ENCODE measurements at regions not wholly inside any gene's neighbourhood (a gene's known extent, or its start where the extent isn't known, plus 50 kb on each side); places are given as distances from the start of the nearest gene placed in this dataset.

GRCh38 chr1:199297174-199297573 lies 658.3 kb downstream of the PTPRC start:
- no peak for DNase-seq

- DNase-seq, result no peak
Measured at GRCh38 chr1:199297887-199298286, 659.0 kb downstream of the PTPRC start.

DNA sequence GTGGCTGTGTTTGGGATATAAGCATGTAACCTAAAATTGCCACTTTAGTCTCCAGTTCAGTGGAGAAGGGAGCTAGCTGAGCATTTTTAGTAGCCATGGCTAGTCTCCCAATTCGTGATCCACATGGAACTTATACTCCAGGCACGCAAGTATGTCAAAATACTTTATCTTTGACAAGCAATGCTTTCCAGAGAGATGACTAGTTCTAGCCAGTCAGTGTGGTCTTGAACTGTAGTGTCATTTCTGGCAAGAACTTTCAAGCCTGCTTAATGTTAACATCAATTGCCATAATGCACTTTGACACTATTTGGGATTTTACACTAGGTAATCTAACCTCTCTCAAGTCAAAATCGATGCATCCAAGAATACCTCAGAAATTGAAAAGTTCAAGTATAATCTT lies 660.0 kb downstream of the PTPRC start:
- DNase-seq, result no peak

DNA sequence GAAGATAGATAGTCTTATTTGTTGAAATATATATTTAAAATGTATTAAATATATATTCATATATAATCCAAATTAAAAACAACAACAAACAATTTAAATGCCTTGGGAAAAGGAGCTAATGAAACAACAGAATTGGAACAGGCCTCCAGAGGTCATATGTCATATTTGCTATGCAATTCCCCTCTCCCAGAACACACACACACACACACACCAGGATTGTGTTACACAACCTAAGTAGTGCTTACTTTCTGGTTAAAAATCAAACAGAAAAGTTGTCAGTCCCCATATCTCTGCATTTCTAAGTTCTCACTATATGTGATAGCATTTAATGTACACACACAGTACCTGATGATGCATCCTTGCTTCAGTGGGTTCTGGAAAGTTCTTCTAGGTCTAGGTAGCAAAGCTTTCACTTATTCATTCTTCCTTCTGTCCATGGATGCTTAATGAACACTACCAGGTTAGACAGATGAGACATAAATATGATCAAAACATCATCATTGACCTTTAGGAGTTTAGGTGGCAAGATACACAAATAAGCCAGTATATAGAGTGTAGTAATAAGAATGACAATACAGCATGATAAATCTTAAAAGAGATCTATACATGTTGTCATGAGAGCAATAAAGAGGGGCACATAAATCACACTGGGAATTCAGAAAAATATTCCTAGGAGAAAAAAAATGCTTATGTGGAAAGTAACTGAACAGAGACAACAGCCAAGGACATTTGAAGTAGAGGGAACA lies 662.8 kb downstream of the PTPRC start:
- no peak for DNase-seq

- no peak for DNase-seq
Measured at GRCh38 chr1:199302554-199302953, 663.7 kb downstream of the PTPRC start.

GRCh38 chr1:199303035-199303434 lies 664.2 kb downstream of the PTPRC start:
- no peak for DNase-seq

- no peak for DNase-seq
Measured at GRCh38 chr1:199305053-199305452, 666.2 kb downstream of the PTPRC start.

DNA sequence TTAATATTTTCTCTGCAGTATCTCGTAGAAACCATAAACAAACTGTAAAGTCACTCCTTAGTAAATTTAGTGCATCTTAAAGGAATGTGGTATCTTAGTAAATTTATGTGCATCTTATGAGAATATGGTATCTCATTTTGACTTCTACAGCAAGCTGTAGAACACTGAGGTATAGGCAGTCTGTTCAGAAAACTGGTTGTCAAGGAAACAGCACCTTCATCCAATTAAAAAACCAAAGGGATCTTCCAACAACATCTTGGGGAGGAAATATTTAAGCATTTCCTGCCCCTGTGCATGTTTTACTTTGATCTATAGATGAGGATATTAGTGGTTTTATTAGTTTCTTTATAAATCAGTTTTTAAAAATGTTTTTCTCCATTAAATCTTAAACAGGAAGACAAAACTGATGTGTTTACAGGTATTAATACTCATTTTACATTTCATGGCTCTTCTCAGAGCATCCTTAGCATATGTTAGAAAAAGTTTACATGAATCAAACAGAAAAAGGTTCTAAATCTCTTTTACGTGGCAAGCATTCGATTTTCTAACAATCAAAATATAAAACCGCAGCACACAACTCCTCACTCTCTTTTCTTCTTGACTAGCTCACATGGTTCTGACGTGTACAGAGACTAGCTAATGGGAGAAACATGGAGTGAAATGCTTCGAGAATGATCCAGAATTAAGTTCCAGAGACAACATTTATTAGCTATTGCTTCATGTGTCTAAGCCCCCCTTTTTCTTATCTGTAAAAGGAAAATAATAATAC lies 668.8 kb downstream of the PTPRC start:
- no peak for DNase-seq

- no peak for DNase-seq
Measured at GRCh38 chr1:199308349-199308846, 669.6 kb downstream of the PTPRC start.

GRCh38 chr1:199310708-199311107 lies 671.9 kb downstream of the PTPRC start:
- no peak for DNase-seq

- no peak for DNase-seq
Measured at GRCh38 chr1:199311478-199312262, 672.8 kb downstream of the PTPRC start.

GRCh38 chr1:199312626-199313025 lies 673.8 kb downstream of the PTPRC start:
- DNase-seq, result no peak

DNA sequence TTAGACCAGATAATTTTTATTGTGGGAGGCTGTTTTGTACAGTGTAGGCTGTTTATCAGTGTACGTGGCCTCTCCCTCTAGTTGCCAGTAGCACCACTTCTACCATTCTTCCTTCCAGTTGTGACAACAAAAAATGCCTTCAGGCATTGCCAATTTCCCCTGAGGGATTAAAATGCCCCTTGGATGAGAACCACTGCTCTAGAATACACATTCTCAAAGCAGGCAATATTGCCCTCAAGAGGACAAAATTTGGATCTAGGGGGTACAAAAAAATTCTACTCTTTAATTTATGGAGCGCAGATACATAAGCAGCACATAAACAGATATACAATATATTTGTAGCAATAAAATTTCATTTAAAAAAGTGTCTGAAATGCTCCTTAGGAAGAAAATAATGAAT lies 674.6 kb downstream of the PTPRC start:
- DNase-seq, result no peak

DNA sequence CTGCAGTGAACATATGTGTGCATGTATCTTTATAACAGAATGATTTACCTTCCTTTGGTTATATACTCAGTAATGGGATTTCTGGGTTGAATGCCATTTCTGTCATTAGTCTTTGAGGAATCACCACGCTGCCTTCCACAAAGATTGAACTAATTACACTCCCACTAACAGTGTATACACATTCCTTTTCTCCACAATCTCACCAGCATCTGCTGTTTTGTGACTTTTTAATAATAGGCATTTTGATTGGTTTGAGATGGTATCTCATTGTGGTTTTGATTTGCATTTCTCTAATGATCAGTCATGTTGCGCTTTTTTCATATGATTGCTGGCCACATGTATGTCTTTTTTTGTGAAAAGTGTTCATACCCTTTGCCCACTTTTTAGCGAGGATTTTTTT lies 680.5 kb downstream of the PTPRC start:
- DNase-seq, result no peak

DNA sequence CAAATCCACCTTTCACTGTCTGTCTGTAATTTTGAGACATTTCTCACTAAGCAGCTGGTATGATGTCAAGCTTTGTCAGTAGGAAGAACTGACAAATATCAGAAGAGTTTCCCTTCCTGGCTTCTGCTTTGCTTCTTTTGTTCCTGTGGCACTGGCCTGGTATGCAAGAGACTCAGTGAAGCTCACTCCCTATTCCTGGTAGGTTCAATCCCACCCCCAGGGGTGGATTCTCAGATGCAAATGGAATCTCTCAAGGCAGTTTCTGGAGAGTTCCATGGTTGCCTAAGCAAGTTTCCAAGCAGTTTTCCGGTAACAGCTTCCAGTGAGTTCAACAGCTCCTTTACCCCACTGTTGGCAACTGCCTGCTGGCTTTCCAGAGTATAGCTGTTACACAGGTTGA lies 683.4 kb downstream of the PTPRC start:
- DNase-seq, result no peak

DNA sequence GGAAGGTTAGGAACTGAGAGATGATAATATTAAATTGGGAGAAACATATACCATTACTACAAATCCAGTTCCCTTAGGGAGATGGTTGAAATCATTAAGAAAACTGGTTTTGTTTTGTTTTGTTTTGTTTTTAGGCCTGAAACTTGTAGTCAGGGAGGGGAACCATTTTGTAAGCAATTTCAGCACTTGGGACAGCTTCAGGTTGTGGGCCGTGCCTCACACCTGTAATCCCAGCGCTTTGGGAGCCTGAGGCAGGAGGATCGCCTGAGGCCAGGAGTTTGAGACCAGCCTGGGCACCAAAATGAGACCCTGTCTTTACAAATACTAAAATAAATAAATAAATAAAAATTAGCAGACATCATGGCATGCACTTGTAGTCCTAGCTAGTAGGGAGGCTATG lies 694.3 kb upstream of the NR5A2 start:
- DNase-seq, result no peak

DNA sequence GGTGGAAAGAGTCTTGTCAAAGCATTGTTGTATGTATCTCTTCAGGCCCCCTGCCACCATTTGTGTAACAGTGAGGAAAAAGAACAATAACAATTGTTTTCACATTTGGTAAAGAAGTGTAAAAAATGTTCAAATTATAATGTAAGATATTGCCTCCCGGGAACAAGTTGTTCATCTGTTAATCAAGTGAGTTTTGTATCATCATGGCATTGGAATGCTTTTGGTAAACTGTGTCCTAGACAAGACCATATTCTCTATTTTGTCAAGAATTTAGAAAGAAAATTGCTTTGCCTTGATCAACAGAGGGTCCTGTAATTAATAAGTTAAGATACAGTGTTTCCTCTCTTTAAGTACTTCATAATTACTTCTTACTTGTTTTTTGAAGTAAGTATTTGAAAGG lies 692.0 kb upstream of the NR5A2 start:
- no peak for DNase-seq

- DNase-seq, result no peak
Measured at GRCh38 chr1:199336745-199337640, 690.5 kb upstream of the NR5A2 start.

DNA sequence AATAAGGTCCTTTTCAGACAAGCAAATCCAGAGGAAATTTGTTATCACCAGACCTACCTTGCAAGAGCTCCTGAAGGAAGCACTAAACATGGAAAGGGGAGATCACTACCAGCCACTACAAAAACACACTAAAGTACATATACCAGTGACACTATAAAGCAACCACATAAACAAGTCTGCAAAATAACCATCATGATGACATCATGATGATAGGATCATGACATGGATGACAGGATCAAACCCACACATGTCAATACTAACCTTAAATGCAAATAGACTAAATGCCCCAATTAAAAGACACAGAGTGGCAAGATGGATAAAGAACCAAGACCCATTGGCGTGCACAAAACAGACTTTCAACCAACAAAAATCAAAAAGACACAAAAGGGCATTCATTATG lies 688.8 kb upstream of the NR5A2 start:
- no peak for DNase-seq

DNA sequence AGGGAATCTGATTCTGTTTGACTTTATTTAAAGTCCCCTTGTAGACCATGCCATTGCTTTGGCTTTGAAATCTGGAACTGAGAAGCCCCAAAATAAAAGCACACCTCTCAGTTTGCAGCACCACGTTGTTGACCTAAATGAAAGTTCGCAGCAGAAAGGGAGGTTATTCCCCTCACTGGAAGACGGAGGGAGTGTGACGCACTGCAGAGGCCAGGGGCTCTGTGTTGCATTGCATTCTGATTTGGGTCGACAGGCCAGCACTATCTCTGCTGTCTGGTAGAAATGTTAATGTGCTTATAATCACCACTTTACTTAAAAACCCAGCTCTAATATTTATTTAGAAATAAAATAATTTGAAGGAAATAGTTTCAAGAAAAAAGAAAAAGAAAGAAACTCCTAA lies 675.2 kb upstream of the NR5A2 start:
- DNase-seq, result no peak

GRCh38 chr1:199353906-199354305 lies 673.6 kb upstream of the NR5A2 start:
- no peak for DNase-seq

GRCh38 chr1:199356561-199356960 lies 670.9 kb upstream of the NR5A2 start:
- DNase-seq, result no peak

GRCh38 chr1:199357599-199357998 lies 669.9 kb upstream of the NR5A2 start:
- DNase-seq, result no peak
